ENCODE measurements at regions not wholly inside any gene's neighbourhood (a gene's known extent, or its start where the extent isn't known, plus 50 kb on each side); places are given as distances from the start of the nearest gene placed in this dataset.

- WGBS, 2 donors, result 23 to 57% methylated on average over 1 of the region's 1 CpG
- no peaks in the 10 kb centered on the region for H3K27me3 ChIP-seq
- TF ChIP-seq POLR2AphosphoS5 (IDR thresholded peaks at IDR 0.05) (no peak), CTCF (IDR thresholded peaks at IDR 0.05) (no peak), POLR2A (IDR thresholded peaks at IDR 0.05) (no peak), EP300 (IDR thresholded peaks at IDR 0.05) (no peak)
- H3K4me1 ChIP-seq, result no peaks in the 10 kb centered on the region
- no peak overlapping the region for H3K4me3 ChIP-seq
- DNase-seq, result no peak
- intact Hi-C loops (cut with DNase I), result no loop called here
- H3K27ac ChIP-seq, result no peak overlapping the region
- H3K9me3 ChIP-seq, result peaks cover 0 to under 1% (median 0%) of the 10 kb centered on the region in 4 donors
- H3K36me3 ChIP-seq, result no peaks in the 10 kb centered on the region
Observed at GRCh38 chr2:211270257-211270656, 713.9 kb downstream of the CPS1 start.

DNA sequence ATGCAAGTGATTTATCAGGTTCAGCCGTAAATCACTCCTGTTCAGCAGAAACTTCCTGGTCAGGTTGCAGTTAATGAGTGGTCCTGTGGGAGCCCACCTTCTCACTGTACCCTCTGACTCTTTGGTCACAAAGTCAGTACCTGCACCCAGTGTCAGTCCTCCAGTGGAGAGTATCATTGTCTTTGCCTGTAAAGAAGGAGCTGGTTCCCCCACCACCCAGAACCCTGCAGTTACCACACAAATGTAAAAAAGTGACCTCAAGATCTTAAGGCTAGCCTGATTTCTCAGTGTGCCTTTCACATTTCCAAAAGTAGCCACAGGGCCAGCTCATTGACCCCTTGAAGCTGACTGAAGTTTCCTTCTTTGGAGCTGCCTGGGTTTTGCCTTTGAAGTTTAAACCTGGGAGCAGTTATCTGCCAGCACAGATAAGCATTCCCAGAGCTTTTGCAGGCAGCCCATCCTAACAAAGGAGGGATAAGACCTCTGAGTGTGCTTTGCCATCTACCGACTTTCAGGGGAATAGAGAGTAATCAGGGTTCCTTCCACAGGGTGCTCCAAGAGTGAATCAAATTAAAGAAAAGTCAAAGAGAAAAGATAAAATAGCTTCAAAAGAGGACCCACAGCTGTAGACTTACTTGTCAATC, 725.2 kb downstream of the CPS1 start:
- WGBS, 2 donors, result 56 to 71% methylated on average over 2 of the region's 2 CpGs
- H3K4me1 ChIP-seq, result no peaks in the 10 kb centered on the region
- DNase-seq, result no peak
- intact Hi-C loops (cut with DNase I), result no loop called here
- H3K9me3 ChIP-seq, result no peaks in the 10 kb centered on the region
- H3K27me3 ChIP-seq, result no peaks in the 10 kb centered on the region
- H3K36me3 ChIP-seq, result no peaks in the 10 kb centered on the region
- H3K27ac ChIP-seq, result no peak overlapping the region
- TF ChIP-seq POLR2AphosphoS5 (IDR thresholded peaks at IDR 0.05) (no peak), EP300 (IDR thresholded peaks at IDR 0.05) (no peak), CTCF (IDR thresholded peaks at IDR 0.05) (no peak), POLR2A (IDR thresholded peaks at IDR 0.05) (no peak)
- H3K4me3 ChIP-seq, result no peak overlapping the region

DNA sequence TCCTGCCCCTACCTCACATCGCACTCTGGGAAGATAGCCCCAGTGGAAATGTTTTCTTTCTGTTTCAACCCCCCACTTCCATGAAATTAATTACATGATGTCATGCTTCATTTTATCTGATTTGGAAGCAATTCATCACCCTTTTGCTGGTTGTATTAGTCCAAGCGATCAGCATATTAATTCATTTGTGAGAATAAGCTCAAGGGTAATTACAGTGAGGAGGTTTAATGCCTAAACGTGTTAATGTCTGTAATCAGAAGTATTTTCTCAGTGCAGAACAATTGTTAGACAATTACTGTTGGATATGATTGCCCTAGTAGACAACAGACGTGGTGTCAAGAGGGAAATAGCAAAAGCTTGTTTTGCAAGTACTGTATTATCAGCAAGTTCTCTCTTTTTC, 746.3 kb downstream of the CPS1 start:
- DNase-seq, result no peak
- H3K9me3 ChIP-seq, result no peaks in the 10 kb centered on the region
- H3K27ac ChIP-seq, result no peak overlapping the region
- 64 to 71% methylated on average over 4 of the region's 4 CpGs for WGBS, 2 donors
- H3K4me1 ChIP-seq, result no peaks in the 10 kb centered on the region
- intact Hi-C loops (cut with DNase I), result no loop called here
- TF ChIP-seq EP300 (IDR thresholded peaks at IDR 0.05) (no peak), POLR2AphosphoS5 (IDR thresholded peaks at IDR 0.05) (no peak), POLR2A (IDR thresholded peaks at IDR 0.05) (no peak)
- H3K27me3 ChIP-seq, result no peaks in the 10 kb centered on the region
- H3K4me3 ChIP-seq, result no peak overlapping the region
- H3K36me3 ChIP-seq, result no peaks in the 10 kb centered on the region

DNA sequence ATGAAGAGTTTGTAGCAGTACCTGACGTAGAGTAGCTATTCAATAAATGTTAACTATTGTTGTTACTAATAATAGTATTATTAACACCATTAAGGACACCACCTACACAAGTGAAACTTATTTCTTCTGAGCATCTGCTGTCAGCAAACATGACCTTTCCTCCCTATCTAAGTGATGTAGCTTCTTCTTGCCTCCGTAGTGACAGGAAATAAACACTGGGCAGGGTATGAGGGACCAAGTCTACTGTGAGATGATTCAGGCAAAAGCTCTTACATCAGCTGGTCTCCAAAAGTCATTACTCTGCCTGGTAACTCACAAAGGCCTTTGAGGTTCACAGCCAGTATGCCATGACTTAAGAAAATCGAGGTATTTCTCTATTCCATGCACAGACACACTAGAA, 750.5 kb downstream of the CPS1 start:
- H3K4me3 ChIP-seq, result no peak overlapping the region
- H3K36me3 ChIP-seq, result no peaks in the 10 kb centered on the region
- intact Hi-C loops (cut with DNase I), result no loop called here
- no peaks in the 10 kb centered on the region for H3K4me1 ChIP-seq
- no peak for DNase-seq
- no peaks in the 10 kb centered on the region for H3K27me3 ChIP-seq
- 46 to 51% methylated on average over 3 of the region's 3 CpGs for WGBS, 2 donors
- TF ChIP-seq POLR2A (IDR thresholded peaks at IDR 0.05), result no peak
- TF ChIP-seq CTCF (IDR thresholded peaks at IDR 0.05), result no peak
- no peaks in the 10 kb centered on the region for H3K9me3 ChIP-seq
- H3K27ac ChIP-seq, result no peak overlapping the region

Small RNA genes lying in the stretch of these regions (small RNA-seq; reads per million reads assigned to genes)
- gene AC013404.1, result 0 reads per million in 3 donors
